HepG2 (cell line): ENCODE measurements at regions not wholly inside any gene's neighbourhood (a gene's known extent, or its start where the extent isn't known, plus 50 kb on each side); places are given as distances from the start of the nearest gene placed in this dataset.
A peak's percentile ranks its signal among the peaks of the same experiment; 100 is the strongest.

Experiments used
- ASH2L ChIP-seq: fragments of 300-600, 200-600 bp; sonication (generic); IDR thresholded peaks from 2 replicates; pipeline ENCODE4 v1.7.0; 2017; ENCODE audit warnings: low read depth, mild to moderate bottlenecking, moderate library complexity, mixed read lengths, low read length; ENCODE audit not compliant: insufficient read length
- CEBPB ChIP-seq: IDR thresholded peaks from 2 replicates; pipeline ENCODE4 v1.6.1; 2011; ENCODE audit warnings: low read depth, low read length, improper control_type of control experiment, borderline replicate concordance
- DPF2 ChIP-seq: sonication (generic); formaldehyde crosslinking; IDR thresholded peaks from 2 replicates; pipeline ENCODE4 v1.4.0; 2020; ENCODE audit warnings: mild to moderate bottlenecking, low read depth, missing genetic modification reagents, borderline replicate concordance
- EEA1 ChIP-seq: sonication (generic); formaldehyde crosslinking; IDR thresholded peaks from 2 replicates; pipeline ENCODE4 v1.5.1; 2020; ENCODE audit warnings: mild to moderate bottlenecking, missing genetic modification reagents, borderline replicate concordance
- ERF ChIP-seq: IDR thresholded peaks from 2 replicates; pipeline ENCODE4 v1.6.1; 2018; ENCODE audit warnings: missing biosample characterization, missing genetic modification reagents
- HDAC1 ChIP-seq: sonication (generic); formaldehyde crosslinking; IDR thresholded peaks from 2 replicates; pipeline ENCODE4 v1.5.1; 2020; ENCODE audit warnings: mild to moderate bottlenecking, missing genetic modification reagents
- KDM3A ChIP-seq: IDR thresholded peaks from 2 replicates; pipeline ENCODE4 v1.6.1; 2018; ENCODE audit warnings: low read depth, missing compliant biosample characterization
- PCBP2 ChIP-seq: fragments of 200-400 bp; formaldehyde crosslinking; optimal IDR thresholded peaks from 2 replicates; pipeline ENCODE3; 2018; ENCODE audit warnings: low read length, low read depth; ENCODE audit not compliant: poor library complexity, severe bottlenecking
- PHF20 ChIP-seq: sonication (generic); formaldehyde crosslinking; IDR thresholded peaks from 2 replicates; pipeline ENCODE4 v1.5.0; 2020; ENCODE audit warnings: mild to moderate bottlenecking, missing genetic modification reagents
- REXO4 ChIP-seq: sonication (generic); formaldehyde crosslinking; IDR thresholded peaks from 2 replicates; pipeline ENCODE4 v1.8.0; 2022; ENCODE audit warnings: missing genetic modification reagents, mild to moderate bottlenecking, borderline replicate concordance
- TAF1 ChIP-seq: sonication (generic); formaldehyde crosslinking; IDR thresholded peaks from 2 replicates; pipeline ENCODE4 v1.4.0; 2020; ENCODE audit warnings: missing genetic modification reagents
- TERF1 ChIP-seq: sonication (generic); formaldehyde crosslinking; IDR thresholded peaks from 2 replicates; pipeline ENCODE4 v1.8.0; 2022; ENCODE audit warnings: mild to moderate bottlenecking, missing genetic modification reagents, moderate library complexity
- TOPORS ChIP-seq: sonication (generic); formaldehyde crosslinking; IDR thresholded peaks from 2 replicates; pipeline ENCODE4 v1.8.0; 2023; ENCODE audit warnings: mild to moderate bottlenecking, missing genetic modification reagents
- ZMAT3 ChIP-seq: sonication (generic); formaldehyde crosslinking; conservative IDR thresholded peaks from 2 replicates; pipeline ENCODE4 v1.7.0; 2021; ENCODE audit warnings: missing genetic modification reagents
- ZNF180 ChIP-seq: sonication (generic); formaldehyde crosslinking; IDR thresholded peaks from 2 replicates; pipeline ENCODE4 v1.4.0; 2020; ENCODE audit warnings: low read depth, missing genetic modification reagents, borderline replicate concordance
- ZNF234 ChIP-seq: sonication (generic); formaldehyde crosslinking; conservative IDR thresholded peaks from 2 replicates; pipeline ENCODE4 v1.5.1; 2020; ENCODE audit warnings: mild to moderate bottlenecking, missing genetic modification reagents
- ZNF33B ChIP-seq: sonication (generic); formaldehyde crosslinking; IDR thresholded peaks from 2 replicates; pipeline ENCODE4 v1.5.1; 2020; ENCODE audit warnings: mild to moderate bottlenecking, missing genetic modification reagents
- ZNF446 ChIP-seq: sonication (generic); formaldehyde crosslinking; IDR thresholded peaks from 2 replicates; pipeline ENCODE4 v1.5.0; 2020; ENCODE audit warnings: mild to moderate bottlenecking, missing genetic modification reagents
- ZNF512B ChIP-seq: sonication (generic); formaldehyde crosslinking; IDR thresholded peaks from 2 replicates; pipeline ENCODE4 v1.5.1; 2020; ENCODE audit warnings: missing genetic modification reagents, mild to moderate bottlenecking, borderline replicate concordance

GRCh38 chr6:28803337-28803709, 120.5 kb downstream of the TRIM27 start (continued):
- TF ChIP-seq PCBP2 (peak; percentile 82), ZNF180 (CRISPR knock-in tag) (no peak), ERF (CRISPR knock-in tag) (no peak), KDM3A (CRISPR knock-in tag) (no peak), EEA1 (CRISPR knock-in tag) (no peak), ASH2L (no peak), ZNF234 (CRISPR knock-in tag) (no peak), ZNF446 (CRISPR knock-in tag) (no peak), TAF1 (no peak), TOPORS (CRISPR knock-in tag) (no peak), HDAC1 (0 out of 2 replicates have a peak, but pooled peaks have one; percentile 1), REXO4 (CRISPR knock-in tag) (no peak), TERF1 (CRISPR knock-in tag) (no peak), CEBPB (peak; percentile 54), PHF20 (CRISPR knock-in tag) (no peak), ZMAT3 (CRISPR knock-in tag) (no peak), ZNF33B (CRISPR knock-in tag) (no peak), DPF2 (CRISPR knock-in tag) (no peak), ZNF512B (CRISPR knock-in tag) (peak; percentile 48; the same call in 1 of the 2 replicates)
- TF ChIP-seq, all 625 proteins: peak for 5
